ENCODE measurements at regions not wholly inside any gene's neighbourhood (a gene's known extent, or its start where the extent isn't known, plus 50 kb on each side); places are given as distances from the start of the nearest gene placed in this dataset.
A peak's percentile ranks its signal among the peaks of the same experiment; 100 is the strongest.

DNA sequence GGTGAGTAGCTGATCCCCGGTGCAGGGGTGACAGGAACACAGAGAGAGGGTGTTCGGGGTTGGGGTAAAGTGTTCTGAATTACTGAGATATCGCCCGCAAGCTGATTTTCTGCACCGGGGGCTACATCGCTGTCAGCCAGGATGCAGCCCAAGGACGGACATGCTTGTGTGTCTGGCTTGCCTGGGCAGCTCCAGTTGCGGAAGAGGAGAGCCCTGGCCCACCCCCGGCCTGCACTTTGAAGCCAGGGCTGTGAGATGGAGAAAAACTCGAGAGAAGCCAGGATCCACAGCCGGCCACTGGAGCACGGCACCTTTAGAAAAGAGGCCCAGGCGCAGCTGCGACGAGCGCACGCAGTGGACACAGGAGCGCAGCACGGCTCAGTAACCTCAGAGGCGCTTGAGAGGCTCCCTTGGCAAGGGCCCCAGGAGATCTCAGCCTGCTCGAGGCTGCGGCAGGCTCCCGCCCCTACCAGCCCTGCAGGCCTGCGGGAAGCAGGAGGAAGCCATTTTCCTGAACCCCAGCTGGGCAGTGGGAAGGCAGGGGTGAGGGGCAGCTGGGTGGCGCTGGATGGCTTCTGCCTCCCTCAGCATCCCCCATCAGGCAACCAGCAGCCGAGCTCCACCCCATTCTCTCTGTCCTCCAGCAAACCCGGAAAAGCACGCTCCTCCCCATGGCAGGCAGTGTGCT lies 59.2 kb downstream of the C9orf50 start:
- Histone ChIP-seq H3K27me3 (ENCODE audit: control insufficient read depth in 1 of 2, insufficient read depth in 2 of 2, low read length in 2 of 2) (no peaks in the 10 kb centered on the region), H3K27ac (ENCODE audit: low read length) (peak overlapping the region; percentile 11), H3K4me3 (ENCODE audit: low read length in 2 of 2) (no peak overlapping the region), H3K36me3 (ENCODE audit: control insufficient read depth in 2 of 2, insufficient read depth in 2 of 2, low read length in 2 of 2) (no peaks in the 10 kb centered on the region), H3K4me1 (ENCODE audit: control insufficient read depth, insufficient read depth, low read length) (peaks cover 9% of the 10 kb centered on the region), H3K9me3 (ENCODE audit: control insufficient read depth in 2 of 2, low read length in 2 of 2) (no peaks in the 10 kb centered on the region), H3K9ac (ENCODE audit: low read length in 2 of 2) (no peak overlapping the region)

- H3K27ac ChIP-seq (ENCODE audit: low read length) = no peak overlapping the region
- no peak overlapping the region for H3K4me3 ChIP-seq (ENCODE audit: low read length in 2 of 2)
- H3K9me3 ChIP-seq (ENCODE audit: control insufficient read depth in 2 of 2, low read length in 2 of 2) = no peaks in the 10 kb centered on the region
- H3K36me3 ChIP-seq (ENCODE audit: control insufficient read depth in 2 of 2, insufficient read depth in 2 of 2, low read length in 2 of 2) = no peaks in the 10 kb centered on the region
- peaks cover 9% of the 10 kb centered on the region for H3K4me1 ChIP-seq (ENCODE audit: control insufficient read depth, insufficient read depth, low read length)
- no peaks in the 10 kb centered on the region for H3K27me3 ChIP-seq (ENCODE audit: control insufficient read depth in 1 of 2, insufficient read depth in 2 of 2, low read length in 2 of 2)
- H3K9ac ChIP-seq (ENCODE audit: low read length in 2 of 2) = no peak overlapping the region
These were observed 60.0 kb downstream of the C9orf50 start for GRCh38 chr9:129560881-129561306.

GRCh38 chr9:129559506-129559881 lies 61.4 kb downstream of the C9orf50 start:
- Histone ChIP-seq H3K27me3 (ENCODE audit: control insufficient read depth in 1 of 2, insufficient read depth in 2 of 2, low read length in 2 of 2) (no peaks in the 10 kb centered on the region), H3K4me1 (ENCODE audit: control insufficient read depth, insufficient read depth, low read length) (peaks cover 9% of the 10 kb centered on the region), H3K36me3 (ENCODE audit: control insufficient read depth in 2 of 2, insufficient read depth in 2 of 2, low read length in 2 of 2) (no peaks in the 10 kb centered on the region), H3K27ac (ENCODE audit: low read length) (no peak overlapping the region), H3K9ac (ENCODE audit: low read length in 2 of 2) (no peak overlapping the region), H3K4me3 (ENCODE audit: low read length in 2 of 2) (no peak overlapping the region), H3K9me3 (ENCODE audit: control insufficient read depth in 2 of 2, low read length in 2 of 2) (no peaks in the 10 kb centered on the region)

DNA sequence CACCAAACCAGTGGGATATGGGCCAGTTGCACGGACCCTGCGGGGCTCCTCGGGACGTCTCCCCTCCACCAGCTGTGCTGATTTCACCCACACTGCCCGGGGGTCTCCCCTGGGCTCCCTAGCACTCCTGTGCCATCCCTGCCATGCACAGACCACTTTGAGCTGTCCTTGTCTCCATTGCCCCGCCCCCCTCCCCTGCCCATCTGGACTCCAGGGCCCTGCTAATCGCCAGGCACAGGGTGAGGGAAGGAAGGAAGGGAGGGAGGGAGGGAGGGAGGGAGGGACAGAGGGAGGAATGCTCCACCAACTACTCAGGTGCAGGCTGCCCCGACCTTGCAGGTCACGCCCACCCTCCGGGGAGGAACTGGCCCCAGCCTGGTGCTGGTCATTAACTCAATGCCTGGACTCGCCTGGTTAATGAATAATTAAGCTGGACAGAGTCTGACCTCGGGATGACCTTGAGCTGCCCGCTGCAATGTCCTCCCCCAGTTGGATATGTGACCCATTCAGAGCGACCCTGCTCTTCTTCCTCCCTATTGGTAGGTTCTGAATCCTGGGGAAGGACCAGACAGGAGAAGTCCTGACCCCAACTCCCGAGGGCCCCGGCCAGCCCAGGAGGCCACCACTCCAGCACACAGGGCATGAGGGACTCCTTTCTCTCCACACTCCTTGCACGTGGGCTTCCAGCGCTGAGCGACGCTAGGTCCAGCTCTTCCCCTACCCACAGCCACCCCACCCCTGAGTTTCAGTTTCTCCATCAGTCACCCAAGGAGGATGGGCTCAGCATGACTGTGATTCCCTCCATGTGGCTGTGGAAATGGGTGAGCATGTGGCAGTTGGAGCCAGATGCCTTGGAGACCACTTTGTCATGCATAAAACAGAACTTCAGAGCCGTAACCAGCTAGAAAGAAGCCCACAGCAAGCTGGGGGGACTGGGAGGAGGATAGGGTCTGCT lies 62.1 kb downstream of the C9orf50 start:
- Histone ChIP-seq H3K36me3 (ENCODE audit: control insufficient read depth in 2 of 2, insufficient read depth in 2 of 2, low read length in 2 of 2) (no peaks in the 10 kb centered on the region), H3K4me3 (ENCODE audit: low read length in 2 of 2) (no peak overlapping the region), H3K9me3 (ENCODE audit: control insufficient read depth in 2 of 2, low read length in 2 of 2) (no peaks in the 10 kb centered on the region), H3K27ac (ENCODE audit: low read length) (no peak overlapping the region), H3K9ac (ENCODE audit: low read length in 2 of 2) (no peak overlapping the region), H3K27me3 (ENCODE audit: control insufficient read depth in 1 of 2, insufficient read depth in 2 of 2, low read length in 2 of 2) (no peaks in the 10 kb centered on the region), H3K4me1 (ENCODE audit: control insufficient read depth, insufficient read depth, low read length) (peaks cover 9% of the 10 kb centered on the region)

DNA sequence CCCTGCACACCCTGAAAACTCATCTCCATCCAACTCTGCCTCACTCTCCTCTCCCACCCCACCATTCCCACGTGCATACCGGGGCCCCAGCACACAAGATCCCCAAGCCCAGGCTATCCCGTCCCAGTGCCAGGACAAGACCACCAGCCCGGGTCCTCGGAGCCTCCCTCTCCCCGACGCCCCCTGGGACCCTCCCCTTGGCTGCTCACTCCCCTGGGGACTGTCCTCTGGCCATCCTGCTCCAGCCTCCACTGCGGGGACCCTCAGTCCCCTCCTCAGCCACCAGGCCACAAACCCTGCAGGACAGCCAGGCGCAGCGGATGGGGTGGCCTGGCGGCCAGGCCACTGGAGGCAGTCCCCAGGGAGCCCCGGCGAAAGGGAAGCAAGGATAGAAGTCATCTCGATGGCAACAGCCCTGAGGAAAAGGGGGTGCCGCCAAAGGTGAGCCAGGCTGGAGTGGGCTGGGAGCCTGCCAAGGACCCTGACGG lies 62.8 kb downstream of the C9orf50 start:
- H3K4me1 ChIP-seq (ENCODE audit: control insufficient read depth, insufficient read depth, low read length) = peaks cover 9% of the 10 kb centered on the region
- H3K9me3 ChIP-seq (ENCODE audit: control insufficient read depth in 2 of 2, low read length in 2 of 2) = no peaks in the 10 kb centered on the region
- no peak overlapping the region for H3K27ac ChIP-seq (ENCODE audit: low read length)
- no peaks in the 10 kb centered on the region for H3K27me3 ChIP-seq (ENCODE audit: control insufficient read depth in 1 of 2, insufficient read depth in 2 of 2, low read length in 2 of 2)
- H3K36me3 ChIP-seq (ENCODE audit: control insufficient read depth in 2 of 2, insufficient read depth in 2 of 2, low read length in 2 of 2) = no peaks in the 10 kb centered on the region
- no peak overlapping the region for H3K9ac ChIP-seq (ENCODE audit: low read length in 2 of 2)
- H3K4me3 ChIP-seq (ENCODE audit: low read length in 2 of 2) = no peak overlapping the region

DNA sequence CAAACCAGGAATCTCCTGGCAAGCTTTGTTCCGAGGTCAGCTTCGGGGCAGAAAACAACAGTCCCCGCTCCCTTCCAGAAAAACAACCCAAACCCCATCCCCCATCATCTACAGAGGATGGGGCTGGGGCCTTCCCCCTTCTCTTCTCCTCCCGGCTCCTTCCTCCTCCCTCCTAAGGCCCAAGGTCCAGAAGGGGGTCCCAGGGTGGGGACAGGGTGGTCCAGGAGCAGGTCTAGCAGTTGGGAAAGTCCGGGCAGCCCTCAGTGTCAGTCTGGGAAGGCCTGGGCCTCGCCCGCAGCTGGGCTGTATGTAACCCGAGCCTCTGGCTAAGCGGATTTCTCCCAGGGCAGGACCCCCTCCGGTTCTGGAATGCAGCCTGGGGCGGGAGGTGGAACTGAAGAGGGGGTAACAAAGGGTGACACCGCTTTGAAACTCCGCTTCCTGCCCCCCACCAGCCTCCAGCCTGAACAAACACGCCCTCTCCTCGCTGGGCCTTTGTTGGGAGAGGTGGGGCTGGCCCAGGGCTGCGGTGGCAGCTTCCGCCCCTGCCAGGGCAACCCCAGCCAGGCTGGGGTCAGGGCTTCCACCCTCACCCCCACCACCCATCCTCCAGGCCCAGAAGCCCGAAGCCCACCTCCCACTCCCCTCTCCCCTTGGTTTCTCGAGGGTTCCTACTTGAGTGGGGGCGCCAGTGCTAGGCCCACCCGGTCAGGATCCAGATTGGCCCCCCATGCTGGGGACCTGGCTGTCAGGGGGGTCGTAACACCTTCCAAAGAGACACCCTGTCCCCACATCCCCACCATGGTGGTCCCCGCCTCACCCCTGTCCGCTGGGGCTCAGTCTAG lies 63.5 kb downstream of the C9orf50 start:
- Histone ChIP-seq H3K9me3 (ENCODE audit: control insufficient read depth in 2 of 2, low read length in 2 of 2) (no peaks in the 10 kb centered on the region), H3K36me3 (ENCODE audit: control insufficient read depth in 2 of 2, insufficient read depth in 2 of 2, low read length in 2 of 2) (no peaks in the 10 kb centered on the region), H3K27ac (ENCODE audit: low read length) (no peak overlapping the region), H3K27me3 (ENCODE audit: control insufficient read depth in 1 of 2, insufficient read depth in 2 of 2, low read length in 2 of 2) (no peaks in the 10 kb centered on the region), H3K4me3 (ENCODE audit: low read length in 2 of 2) (no peak overlapping the region), H3K9ac (ENCODE audit: low read length in 2 of 2) (no peak overlapping the region), H3K4me1 (ENCODE audit: control insufficient read depth, insufficient read depth, low read length) (peaks cover 9% of the 10 kb centered on the region)

- H3K36me3 ChIP-seq (ENCODE audit: control insufficient read depth in 2 of 2, insufficient read depth in 2 of 2, low read length in 2 of 2) = no peaks in the 10 kb centered on the region
- H3K9ac ChIP-seq (ENCODE audit: low read length in 2 of 2) = no peak overlapping the region
- H3K4me1 ChIP-seq (ENCODE audit: control insufficient read depth, insufficient read depth, low read length) = peaks cover 3% of the 10 kb centered on the region
- H3K9me3 ChIP-seq (ENCODE audit: control insufficient read depth in 2 of 2, low read length in 2 of 2) = no peaks in the 10 kb centered on the region
- no peaks in the 10 kb centered on the region for H3K27me3 ChIP-seq (ENCODE audit: control insufficient read depth in 1 of 2, insufficient read depth in 2 of 2, low read length in 2 of 2)
- H3K4me3 ChIP-seq (ENCODE audit: low read length in 2 of 2) = no peak overlapping the region
- H3K27ac ChIP-seq (ENCODE audit: low read length) = no peak overlapping the region
These were observed 64.3 kb downstream of the C9orf50 start for GRCh38 chr9:129556491-129557191.

DNA sequence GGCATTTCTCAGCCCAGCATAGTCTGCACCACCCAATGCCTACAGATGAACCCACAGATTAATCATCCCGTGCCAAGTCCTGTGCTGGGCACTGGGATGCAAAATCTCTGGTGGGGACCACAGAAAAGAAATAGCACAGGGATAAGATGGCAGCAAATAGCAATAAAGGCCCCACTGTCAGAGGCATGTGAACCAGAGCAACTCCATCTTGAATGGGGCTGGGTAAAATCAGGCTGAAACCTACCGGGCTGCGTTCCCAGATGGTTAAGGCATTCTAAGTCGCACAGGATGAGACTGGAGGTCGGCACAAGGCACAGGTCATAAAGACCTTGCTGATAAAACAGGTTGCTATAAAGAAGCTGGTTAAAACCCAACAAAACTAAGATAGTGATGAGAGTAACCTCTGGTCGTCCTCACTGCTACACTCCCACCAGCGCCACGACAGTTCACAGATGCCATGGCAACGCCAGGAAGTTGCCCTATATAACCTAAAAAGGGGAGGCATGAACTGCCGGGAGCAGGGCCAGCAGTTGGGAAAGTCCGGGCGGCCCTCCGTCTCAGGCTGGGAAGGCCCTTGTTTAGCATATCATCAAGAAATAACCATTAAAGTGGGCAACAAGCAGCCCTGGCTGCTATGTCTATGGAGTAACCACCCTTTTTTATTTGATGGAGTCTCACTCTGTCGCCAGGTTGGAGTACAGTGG lies 65.2 kb downstream of the C9orf50 start:
- Histone ChIP-seq H3K9ac (ENCODE audit: low read length in 2 of 2) (no peak overlapping the region), H3K4me3 (ENCODE audit: low read length in 2 of 2) (no peak overlapping the region), H3K27me3 (ENCODE audit: control insufficient read depth in 1 of 2, insufficient read depth in 2 of 2, low read length in 2 of 2) (no peaks in the 10 kb centered on the region), H3K27ac (ENCODE audit: low read length) (no peak overlapping the region), H3K9me3 (ENCODE audit: control insufficient read depth in 2 of 2, low read length in 2 of 2) (no peaks in the 10 kb centered on the region), H3K36me3 (ENCODE audit: control insufficient read depth in 2 of 2, insufficient read depth in 2 of 2, low read length in 2 of 2) (no peaks in the 10 kb centered on the region), H3K4me1 (ENCODE audit: control insufficient read depth, insufficient read depth, low read length) (peaks cover 3% of the 10 kb centered on the region)

DNA sequence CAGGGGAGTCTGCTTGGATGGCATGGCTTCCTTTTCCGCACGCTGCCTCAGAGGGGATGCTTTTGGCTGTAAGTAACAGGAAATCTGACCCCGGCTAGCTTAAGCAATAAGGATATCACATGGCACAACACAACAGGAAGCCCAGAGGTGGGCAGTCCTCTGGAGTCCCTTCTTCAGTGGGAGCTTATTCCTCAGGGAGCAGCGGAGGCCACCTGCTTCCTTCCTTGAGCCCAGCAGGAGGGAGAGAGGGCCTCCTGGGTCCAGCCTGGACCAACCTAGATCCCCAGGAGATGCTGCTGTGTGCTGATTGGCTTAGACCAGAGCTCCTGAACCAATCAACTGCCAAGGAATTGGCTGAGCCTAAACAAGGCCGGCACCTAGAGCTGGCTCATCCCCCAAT lies 66.3 kb downstream of the C9orf50 start:
- Histone ChIP-seq H3K27ac (ENCODE audit: low read length) (no peak overlapping the region), H3K27me3 (ENCODE audit: control insufficient read depth in 1 of 2, insufficient read depth in 2 of 2, low read length in 2 of 2) (no peaks in the 10 kb centered on the region), H3K9ac (ENCODE audit: low read length in 2 of 2) (no peak overlapping the region), H3K4me1 (ENCODE audit: control insufficient read depth, insufficient read depth, low read length) (peaks cover 10% of the 10 kb centered on the region), H3K9me3 (ENCODE audit: control insufficient read depth in 2 of 2, low read length in 2 of 2) (no peaks in the 10 kb centered on the region), H3K4me3 (ENCODE audit: low read length in 2 of 2) (no peak overlapping the region), H3K36me3 (ENCODE audit: control insufficient read depth in 2 of 2, insufficient read depth in 2 of 2, low read length in 2 of 2) (no peaks in the 10 kb centered on the region)

All from stomach smooth muscle (tissue), 2 donors.